H9 (cell line): ENCODE measurements at regions not wholly inside any gene's neighbourhood (a gene's known extent, or its start where the extent isn't known, plus 50 kb on each side); places are given as distances from the start of the nearest gene placed in this dataset.

Experiments
- DNase-seq: peaks from one replicate; pipeline ENCODE4 v3.0.0-alpha.2; 2017
- H2AFZ ChIP-seq: one replicate; pipeline ENCODE4 v1.6.1; 2013; ENCODE audit warnings: mild to moderate bottlenecking, low read length, control low read depth, moderate library complexity
- H2AK5ac ChIP-seq: 2 replicates; pipeline ENCODE4 v1.6.1; 2013; ENCODE audit warnings: low read length, control low read depth, mixed read lengths; ENCODE audit not compliant: insufficient read length
- H2BK120ac ChIP-seq: one replicate; pipeline ENCODE4 v1.6.1; 2013; ENCODE audit warnings: low read depth, mild to moderate bottlenecking, low read length, control low read depth, inconsistent platforms; ENCODE audit not compliant: poor library complexity, severe bottlenecking
- H2BK12ac ChIP-seq: 2 replicates; pipeline ENCODE4 v1.6.1; 2013; ENCODE audit warnings: low read length, control low read depth, mixed read lengths, low read depth; ENCODE audit not compliant: insufficient read length
- H2BK15ac ChIP-seq: 2 replicates; pipeline ENCODE4 v1.6.1; 2013; ENCODE audit warnings: low read depth, low read length, control low read depth
- H2BK20ac ChIP-seq: one replicate; pipeline ENCODE4 v1.6.1; 2013; ENCODE audit warnings: low read depth, mild to moderate bottlenecking, low read length, control low read depth, inconsistent platforms; ENCODE audit not compliant: poor library complexity, severe bottlenecking
- H2BK5ac ChIP-seq: 2 replicates; pipeline ENCODE4 v1.6.1; 2013; ENCODE audit warnings: low read length, control low read depth, mixed read lengths; ENCODE audit not compliant: insufficient read length
- H3K14ac ChIP-seq: 2 replicates; pipeline ENCODE4 v1.6.1; 2013; ENCODE audit warnings: low read length, control low read depth; ENCODE audit not compliant: insufficient read depth
- H3K18ac ChIP-seq: 2 replicates; pipeline ENCODE4 v1.6.1; 2013; ENCODE audit warnings: low read depth, mild to moderate bottlenecking, mixed read lengths, low read length, control low read depth; ENCODE audit not compliant: insufficient read length
- H3K23ac ChIP-seq: 2 replicates; pipeline ENCODE4 v1.6.1; 2013; ENCODE audit warnings: low read length, control low read depth, mixed read lengths, low read depth; ENCODE audit not compliant: insufficient read length
- H3K23me2 ChIP-seq: 2 replicates; pipeline ENCODE4 v1.6.1; 2013; ENCODE audit warnings: low read depth, mild to moderate bottlenecking, mixed read lengths, low read length, control low read depth; ENCODE audit not compliant: insufficient read length, poor library complexity, severe bottlenecking
- H3K27ac ChIP-seq: 2 replicates; pipeline ENCODE4 v1.5.1; 2013; ENCODE audit warnings: low read length, control low read depth, mixed read lengths, low read depth; ENCODE audit not compliant: insufficient read length
- H3K27me3 ChIP-seq: 2 replicates; pipeline ENCODE4 v1.6.1; 2013; ENCODE audit warnings: low read length, control low read depth, inconsistent platforms; ENCODE audit not compliant: insufficient read depth
- H3K4ac ChIP-seq: 2 replicates; pipeline ENCODE4 v1.6.1; 2013; ENCODE audit warnings: low read depth, mild to moderate bottlenecking, control low read depth, inconsistent platforms, low read length, moderate library complexity
- H3K4me1 ChIP-seq: 2 replicates; pipeline ENCODE4 v1.6.1; 2013; ENCODE audit warnings: low read length, control low read depth, inconsistent platforms; ENCODE audit not compliant: insufficient read depth
- H3K4me2 ChIP-seq: 2 replicates; pipeline ENCODE4 v1.6.1; 2013; ENCODE audit warnings: low read length, control low read depth, mixed read lengths; ENCODE audit not compliant: insufficient read length, insufficient read depth
- H3K56ac ChIP-seq: 2 replicates; pipeline ENCODE4 v1.6.1; 2013; ENCODE audit warnings: low read depth, mild to moderate bottlenecking, mixed read lengths, low read length, control low read depth; ENCODE audit not compliant: insufficient read length
- H3K79me1 ChIP-seq: 2 replicates; pipeline ENCODE4 v1.6.1; 2013; ENCODE audit warnings: low read depth, mild to moderate bottlenecking, moderate library complexity, low read length, control low read depth, inconsistent platforms; ENCODE audit not compliant: insufficient read depth, poor library complexity, severe bottlenecking
- H3K79me2 ChIP-seq: 2 replicates; pipeline ENCODE4 v1.6.1; 2013; ENCODE audit warnings: low read length, control low read depth, inconsistent platforms; ENCODE audit not compliant: insufficient read depth
- H3K9ac ChIP-seq: 2 replicates; pipeline ENCODE4 v1.6.1; 2013; ENCODE audit warnings: low read length, control low read depth, mixed read lengths; ENCODE audit not compliant: insufficient read length; ENCODE audit errors: extremely low read depth
- H3K9me3 ChIP-seq: one replicate; pipeline ENCODE4 v1.6.1; 2013; ENCODE audit warnings: low read depth, low read length, inconsistent platforms; ENCODE audit not compliant: control insufficient read depth
- H3T11ph ChIP-seq: one replicate; pipeline ENCODE4 v1.6.1; 2013; ENCODE audit warnings: mild to moderate bottlenecking, low read length, control low read depth, inconsistent platforms
- H4K20me1 ChIP-seq: one replicate; pipeline ENCODE4 v1.6.1; 2013; ENCODE audit not compliant: control insufficient read depth, insufficient read length, insufficient read depth
- H4K5ac ChIP-seq: 2 replicates; pipeline ENCODE4 v1.6.1; 2013; ENCODE audit warnings: low read depth, mild to moderate bottlenecking, mixed read lengths, low read length, control low read depth; ENCODE audit not compliant: insufficient read length
- H4K8ac ChIP-seq: replicated peaks from 2 replicates; pipeline ENCODE4 v1.6.1; 2013; ENCODE audit warnings: low read length, control low read depth, mixed read lengths, low read depth; ENCODE audit not compliant: insufficient read length
- H4K91ac ChIP-seq: 2 replicates; pipeline ENCODE4 v1.6.1; 2013; ENCODE audit warnings: low read depth, mild to moderate bottlenecking, moderate library complexity, mixed read lengths, low read length, control low read depth; ENCODE audit not compliant: insufficient read length
- H3K27ac Mint-ChIP-seq, 3 experiments: 2 replicates in 2 of 3; 3 replicates in 1 of 3; pipeline ENCODE4 v1.8.0; 2020 to 2021; ENCODE audit warnings: mixed read lengths in 3 of 3, mild to moderate bottlenecking in 1 of 3, moderate library complexity in 1 of 3
- H3K27me3 Mint-ChIP-seq: 2 replicates; pipeline ENCODE4 v1.8.0; 2021; ENCODE audit warnings: low read depth, mild to moderate bottlenecking, moderate library complexity, mixed read lengths
- H3K36me3 Mint-ChIP-seq, 3 experiments: 2 replicates in 2 of 3; 3 replicates in 1 of 3; pipeline ENCODE4 v1.8.0; 2020 to 2021; ENCODE audit warnings: low read depth in 3 of 3, mixed read lengths in 3 of 3; ENCODE audit not compliant: insufficient read depth in 1 of 3
- H3K4me1 Mint-ChIP-seq, 2 experiments: 2 replicates each; pipeline ENCODE4 v1.8.0; 2020; ENCODE audit warnings: mixed read lengths in 2 of 2
- H3K4me3 Mint-ChIP-seq, 2 experiments: 2 replicates in 1 of 2; 3 replicates in 1 of 2; pipeline ENCODE4 v1.8.0; 2020 to 2021; ENCODE audit warnings: mild to moderate bottlenecking in 2 of 2, mixed read lengths in 2 of 2, moderate library complexity in 1 of 2
- H3K9me3 Mint-ChIP-seq, 2 experiments: 2 replicates in 1 of 2; 3 replicates in 1 of 2; pipeline ENCODE4 v1.8.0; 2020; ENCODE audit warnings: mild to moderate bottlenecking in 2 of 2, mixed read lengths in 2 of 2, moderate library complexity in 1 of 2
- CTCF ChIP-seq: fragments of 200-600 bp; sonication (generic); conservative IDR thresholded peaks from 3 replicates; pipeline ENCODE4 v1.8.0; 2021; ENCODE audit warnings: antibody characterized with exemption, mild to moderate bottlenecking
- WGBS: extraction: QIAGEN DNeasy Blood & Tissue Kit; methylation state at CpG from one replicate; pipeline ENCODE4 v1.1.7; 2013; ENCODE audit warnings: missing lambda C conversion rate, low lambda C conversion rate, mixed read lengths; ENCODE audit not compliant: insufficient read length; ENCODE audit errors: extremely low coverage; 5-methylcytosine and 5-hydroxymethylcytosine counted together

GRCh38 chr2:4585057-4585635, 881.8 kb downstream of the DCDC2C start:
- TF ChIP-seq CTCF, result no peak
- DNase-seq, result no peak
- Histone ChIP-seq H4K20me1 (no peaks in the 10 kb centered on the region), H3K4me2 (no peak overlapping the region), H2AFZ (no peak overlapping the region), H2BK20ac (no peak overlapping the region), H3K4me1 (0 out of 2 replicates have a peak, but pooled peaks cover 2% of the 10 kb centered on the region), H3K79me2 (no peaks in the 10 kb centered on the region), H3K9ac (no peak overlapping the region), H3T11ph (no peak overlapping the region), H4K8ac (no peak overlapping the region), H2BK12ac (no peak overlapping the region), H2AK5ac (no peak overlapping the region), H3K4ac (no peak overlapping the region), H3K56ac (no peak overlapping the region), H2BK15ac (no peak overlapping the region), H3K23me2 (no peaks in the 10 kb centered on the region), H2BK5ac (no peak overlapping the region), H3K27ac (no peak overlapping the region), H4K5ac (no peak overlapping the region), H2BK120ac (no peak overlapping the region), H3K18ac (no peak overlapping the region), H3K27me3 (no peaks in the 10 kb centered on the region), H3K23ac (no peak overlapping the region), H3K14ac (no peak overlapping the region), H3K79me1 (no peaks in the 10 kb centered on the region), H3K9me3 (no peaks in the 10 kb centered on the region), H4K91ac (no peak overlapping the region)
- Mint-ChIP-seq H3K4me1 (0 out of 4 replicates have a peak, but pooled peaks cover 0 to 3% of the 10 kb centered on the region in 2 experiments), H3K27ac (no peak overlapping the region), H3K27me3 (no peaks in the 10 kb centered on the region), H3K4me3 (no peak overlapping the region), H3K9me3 (no peaks in the 10 kb centered on the region; a peak in 2 of 5 replicates), H3K36me3 (peaks cover 0 to 5% (median 0%) of the 10 kb centered on the region in 3 experiments; a peak in 3 of 7 replicates)
- no CpG with 5 or more reads among the region's 3 CpGs for WGBS
